Natural killer cell (primary cell): ENCODE measurements at regions not wholly inside any gene's neighbourhood (a gene's known extent, or its start where the extent isn't known, plus 50 kb on each side); places are given as distances from the start of the nearest gene placed in this dataset.
"Not testable (repeated sequence)": the region's sequence is repeated elsewhere in the genome, so short reads cannot be mapped to it uniquely, and the experiment has no call there.

Experiments
- ATAC-seq, 3 donors: fragments of 150-1000 bp in 2 of 3; fragments of 200-7000 bp in 1 of 3; cut with Tn5 transposase; 1 replicate in 1 of 3; 2 replicates in 2 of 3; pipeline ENCODE4 v1.10.0; 2021; ENCODE audit warnings: mild to moderate bottlenecking in 2 of 3, moderate library complexity in 2 of 3
- DNase-seq, 2 donors: peaks; one replicate each; pipeline versions ENCODE4 v3.0.0 to v3.0.0-alpha.2; 2013 to 2021; ENCODE audit warnings: mixed read lengths in 1 of 2
- H3K27ac ChIP-seq: one replicate; pipeline ENCODE4 v1.5.1; 2013; ENCODE audit warnings: mild to moderate bottlenecking, low read length
- H3K27me3 ChIP-seq: one replicate; pipeline ENCODE4 v1.6.1; 2013; ENCODE audit warnings: low read length; ENCODE audit not compliant: control insufficient read depth, insufficient read depth
- H3K36me3 ChIP-seq: one replicate; pipeline ENCODE4 v1.6.1; 2013; ENCODE audit warnings: low read length; ENCODE audit not compliant: control insufficient read depth, insufficient read depth
- H3K4me1 ChIP-seq: one replicate; pipeline ENCODE4 v1.6.1; 2013; ENCODE audit warnings: low read length; ENCODE audit not compliant: control insufficient read depth, insufficient read depth
- H3K4me3 ChIP-seq: one replicate; pipeline ENCODE4 v1.5.1; 2013; ENCODE audit warnings: low read length
- H3K9me3 ChIP-seq: one replicate; pipeline ENCODE4 v1.6.1; 2013; ENCODE audit warnings: low read length; ENCODE audit not compliant: control insufficient read depth, insufficient read depth
- H3K27ac Mint-ChIP-seq, 2 donors: one replicate each; pipeline ENCODE4 v1.8.0; 2022; ENCODE audit warnings: mild to moderate bottlenecking in 2 of 2, mixed read lengths in 2 of 2, moderate library complexity in 1 of 2
- H3K27me3 Mint-ChIP-seq, 2 donors: one replicate each; pipeline ENCODE4 v1.8.0; 2022; ENCODE audit warnings: low read depth in 2 of 2, mixed read lengths in 2 of 2
- H3K36me3 Mint-ChIP-seq: one replicate; pipeline ENCODE4 v1.8.0; 2022; ENCODE audit warnings: mixed read lengths
- H3K4me1 Mint-ChIP-seq, 2 donors: one replicate each; pipeline ENCODE4 v1.8.0; 2022; ENCODE audit warnings: mixed read lengths in 2 of 2
- H3K4me3 Mint-ChIP-seq: one replicate; pipeline ENCODE4 v1.8.0; 2022; ENCODE audit warnings: mild to moderate bottlenecking, moderate library complexity, mixed read lengths
- H3K9me3 Mint-ChIP-seq, 2 donors: one replicate each; pipeline ENCODE4 v1.8.0; 2022; ENCODE audit warnings: mixed read lengths in 2 of 2
- WGBS: methylation state at CpG from one replicate; pipeline ENCODE4 v1.1.7; 2013; ENCODE audit warnings: missing lambda C conversion rate; ENCODE audit not compliant: insufficient coverage; 5-methylcytosine and 5-hydroxymethylcytosine counted together
- intact Hi-C: fragments of 100-400 bp; cut with micrococcal nuclease; formaldehyde crosslinking; loops from one replicate; pipeline ENCODE4 v1.14.2; 2022

- H3K36me3 ChIP-seq, H3K4me1 ChIP-seq, H3K4me3 ChIP-seq, H3K9me3 Mint-ChIP-seq, H3K27me3 ChIP-seq, ATAC-seq, DNase-seq, H3K27me3 Mint-ChIP-seq, H3K36me3 Mint-ChIP-seq, intact Hi-C loops, H3K4me1 Mint-ChIP-seq, H3K4me3 Mint-ChIP-seq, H3K27ac ChIP-seq, H3K9me3 ChIP-seq, H3K27ac Mint-ChIP-seq: not testable (repeated sequence)
- no CpG with 5 or more reads among the region's 6 CpGs for WGBS
These were observed 113.9 kb downstream of the CDY2B start for GRCh38 chrY:17766000-17766699.

GRCh38 chrY:17759213-17759612, 120.8 kb downstream of the CDY2B start:
- H3K36me3 Mint-ChIP-seq, H3K9me3 Mint-ChIP-seq, H3K27ac ChIP-seq, DNase-seq, intact Hi-C loops, H3K27me3 Mint-ChIP-seq, H3K4me3 Mint-ChIP-seq, H3K4me3 ChIP-seq, H3K9me3 ChIP-seq, H3K4me1 Mint-ChIP-seq, H3K27ac Mint-ChIP-seq, H3K4me1 ChIP-seq, H3K36me3 ChIP-seq, H3K27me3 ChIP-seq, ATAC-seq: not testable (repeated sequence)

- ATAC-seq, H3K27ac Mint-ChIP-seq, H3K4me1 ChIP-seq, H3K27me3 Mint-ChIP-seq, H3K9me3 ChIP-seq, H3K27ac ChIP-seq, H3K27me3 ChIP-seq, H3K36me3 Mint-ChIP-seq, H3K36me3 ChIP-seq, H3K4me3 Mint-ChIP-seq, H3K4me3 ChIP-seq, H3K4me1 Mint-ChIP-seq, intact Hi-C loops, H3K9me3 Mint-ChIP-seq, DNase-seq: not testable (repeated sequence)
- no CpG with 5 or more reads among the region's 13 CpGs for WGBS
These were observed 127.0 kb downstream of the CDY2B start for GRCh38 chrY:17752887-17753497.

- WGBS: no CpG with 5 or more reads among the region's 2 CpGs
- intact Hi-C loops, H3K9me3 ChIP-seq, H3K27me3 ChIP-seq, H3K4me3 Mint-ChIP-seq, H3K27ac ChIP-seq, DNase-seq, H3K27me3 Mint-ChIP-seq, H3K9me3 Mint-ChIP-seq, ATAC-seq, H3K36me3 Mint-ChIP-seq, H3K4me3 ChIP-seq, H3K27ac Mint-ChIP-seq, H3K4me1 ChIP-seq, H3K36me3 ChIP-seq, H3K4me1 Mint-ChIP-seq: not testable (repeated sequence)
These were observed 140.2 kb downstream of the CDY2B start for GRCh38 chrY:17739852-17740251.

- H3K27ac ChIP-seq, H3K27me3 Mint-ChIP-seq, H3K4me1 Mint-ChIP-seq, intact Hi-C loops, H3K9me3 Mint-ChIP-seq, H3K4me1 ChIP-seq, H3K36me3 Mint-ChIP-seq, ATAC-seq, H3K27ac Mint-ChIP-seq, H3K36me3 ChIP-seq, H3K27me3 ChIP-seq, H3K4me3 Mint-ChIP-seq, DNase-seq, H3K9me3 ChIP-seq, H3K4me3 ChIP-seq: not testable (repeated sequence)
- WGBS: no CpG with 5 or more reads among the region's 13 CpGs
These were observed 150.5 kb downstream of the CDY2B start for GRCh38 chrY:17729474-17729873.

GRCh38 chrY:17716329-17717043, 163.5 kb downstream of the CDY2B start:
- H3K4me1 ChIP-seq, H3K4me3 Mint-ChIP-seq, H3K4me1 Mint-ChIP-seq, intact Hi-C loops, H3K27me3 ChIP-seq, H3K36me3 Mint-ChIP-seq, H3K27ac ChIP-seq, H3K9me3 ChIP-seq, H3K27me3 Mint-ChIP-seq, H3K27ac Mint-ChIP-seq, ATAC-seq, DNase-seq, H3K9me3 Mint-ChIP-seq, H3K36me3 ChIP-seq, H3K4me3 ChIP-seq: not testable (repeated sequence)
- no CpG with 5 or more reads among the region's 2 CpGs for WGBS

GRCh38 chrY:17668037-17668436, 212.0 kb downstream of the CDY2B start:
- H3K36me3 Mint-ChIP-seq, H3K4me1 Mint-ChIP-seq, ATAC-seq, H3K36me3 ChIP-seq, H3K4me1 ChIP-seq, H3K9me3 ChIP-seq, H3K27ac Mint-ChIP-seq, intact Hi-C loops, H3K27me3 ChIP-seq, H3K27ac ChIP-seq, H3K4me3 Mint-ChIP-seq, DNase-seq, H3K4me3 ChIP-seq, H3K27me3 Mint-ChIP-seq, H3K9me3 Mint-ChIP-seq: not testable (repeated sequence)

GRCh38 chrY:17643052-17643451, 237.0 kb downstream of the CDY2B start:
- H3K9me3 Mint-ChIP-seq, H3K27me3 ChIP-seq, H3K9me3 ChIP-seq, H3K36me3 Mint-ChIP-seq, ATAC-seq, H3K4me1 ChIP-seq, intact Hi-C loops, DNase-seq, H3K27me3 Mint-ChIP-seq, H3K4me3 ChIP-seq, H3K36me3 ChIP-seq, H3K4me3 Mint-ChIP-seq, H3K4me1 Mint-ChIP-seq, H3K27ac Mint-ChIP-seq, H3K27ac ChIP-seq: not testable (repeated sequence)
- no CpG with 5 or more reads among the region's 4 CpGs for WGBS
